Ishikawa (cell line): ENCODE measurements at regions not wholly inside any gene's neighbourhood (a gene's known extent, or its start where the extent isn't known, plus 50 kb on each side); places are given as distances from the start of the nearest gene placed in this dataset.

Experiments
- CEBPB ChIP-seq: IDR thresholded peaks from 2 replicates; pipeline ENCODE4 v1.6.1; 2012
- CREB1 ChIP-seq: IDR thresholded peaks from 2 replicates; pipeline ENCODE4 v1.6.1; 2012; ENCODE audit warnings: low read depth
- EGR1 ChIP-seq: IDR thresholded peaks from 2 replicates; pipeline ENCODE4 v1.6.1; 2012
- EP300 ChIP-seq: IDR thresholded peaks from 2 replicates; pipeline ENCODE4 v1.6.1; 2012; ENCODE audit warnings: borderline replicate concordance
- FOXM1 ChIP-seq: IDR thresholded peaks from 2 replicates; pipeline ENCODE4 v1.6.1; 2012; ENCODE audit warnings: low read depth, borderline replicate concordance
- MAX ChIP-seq: IDR thresholded peaks from 2 replicates; pipeline ENCODE4 v1.6.1; 2012
- NFIC ChIP-seq: IDR thresholded peaks from 2 replicates; pipeline ENCODE4 v1.6.1; 2012
- RAD21 ChIP-seq: IDR thresholded peaks from 2 replicates; pipeline ENCODE4 v1.6.1; 2012; ENCODE audit warnings: low read depth
- TAF1 ChIP-seq: IDR thresholded peaks from 2 replicates; pipeline ENCODE4 v1.6.1; 2012; ENCODE audit warnings: low read depth, mild to moderate bottlenecking
- TCF12 ChIP-seq: IDR thresholded peaks from 2 replicates; pipeline ENCODE4 v1.6.1; 2012; ENCODE audit warnings: low read depth
- TEAD4 ChIP-seq: IDR thresholded peaks from 2 replicates; pipeline ENCODE4 v1.6.1; 2012
- USF1 ChIP-seq: IDR thresholded peaks from 2 replicates; pipeline ENCODE4 v1.6.1; 2012
- YY1 ChIP-seq: IDR thresholded peaks from 2 replicates; pipeline ENCODE4 v1.6.1; 2012; ENCODE audit warnings: low read depth
- ZBTB7A ChIP-seq: IDR thresholded peaks from 2 replicates; pipeline ENCODE4 v1.6.1; 2012; ENCODE audit warnings: low read depth
- TF ChIP-seq, protein P1 (sequence below): IDR thresholded peaks from 2 replicates; pipeline ENCODE4 v1.6.1; 2012; ENCODE audit warnings: low read depth, mild to moderate bottlenecking

- TF ChIP-seq YY1 (no peak), EGR1 (no peak), NFIC (no peak), FOXM1 (no peak), TAF1 (no peak), CEBPB (no peak), CREB1 (no peak), TCF12 (no peak), RAD21 (no peak), ZBTB7A (no peak), EP300 (no peak), TEAD4 (no peak), MAX (no peak), USF1 (no peak)
- TF ChIP-seq, protein P1, sequence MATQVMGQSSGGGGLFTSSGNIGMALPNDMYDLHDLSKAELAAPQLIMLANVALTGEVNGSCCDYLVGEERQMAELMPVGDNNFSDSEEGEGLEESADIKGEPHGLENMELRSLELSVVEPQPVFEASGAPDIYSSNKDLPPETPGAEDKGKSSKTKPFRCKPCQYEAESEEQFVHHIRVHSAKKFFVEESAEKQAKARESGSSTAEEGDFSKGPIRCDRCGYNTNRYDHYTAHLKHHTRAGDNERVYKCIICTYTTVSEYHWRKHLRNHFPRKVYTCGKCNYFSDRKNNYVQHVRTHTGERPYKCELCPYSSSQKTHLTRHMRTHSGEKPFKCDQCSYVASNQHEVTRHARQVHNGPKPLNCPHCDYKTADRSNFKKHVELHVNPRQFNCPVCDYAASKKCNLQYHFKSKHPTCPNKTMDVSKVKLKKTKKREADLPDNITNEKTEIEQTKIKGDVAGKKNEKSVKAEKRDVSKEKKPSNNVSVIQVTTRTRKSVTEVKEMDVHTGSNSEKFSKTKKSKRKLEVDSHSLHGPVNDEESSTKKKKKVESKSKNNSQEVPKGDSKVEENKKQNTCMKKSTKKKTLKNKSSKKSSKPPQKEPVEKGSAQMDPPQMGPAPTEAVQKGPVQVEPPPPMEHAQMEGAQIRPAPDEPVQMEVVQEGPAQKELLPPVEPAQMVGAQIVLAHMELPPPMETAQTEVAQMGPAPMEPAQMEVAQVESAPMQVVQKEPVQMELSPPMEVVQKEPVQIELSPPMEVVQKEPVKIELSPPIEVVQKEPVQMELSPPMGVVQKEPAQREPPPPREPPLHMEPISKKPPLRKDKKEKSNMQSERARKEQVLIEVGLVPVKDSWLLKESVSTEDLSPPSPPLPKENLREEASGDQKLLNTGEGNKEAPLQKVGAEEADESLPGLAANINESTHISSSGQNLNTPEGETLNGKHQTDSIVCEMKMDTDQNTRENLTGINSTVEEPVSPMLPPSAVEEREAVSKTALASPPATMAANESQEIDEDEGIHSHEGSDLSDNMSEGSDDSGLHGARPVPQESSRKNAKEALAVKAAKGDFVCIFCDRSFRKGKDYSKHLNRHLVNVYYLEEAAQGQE: no peak
These were observed 207.3 kb downstream of the FOXD2 start for GRCh38 chr1:47645151-47645550.

DNA sequence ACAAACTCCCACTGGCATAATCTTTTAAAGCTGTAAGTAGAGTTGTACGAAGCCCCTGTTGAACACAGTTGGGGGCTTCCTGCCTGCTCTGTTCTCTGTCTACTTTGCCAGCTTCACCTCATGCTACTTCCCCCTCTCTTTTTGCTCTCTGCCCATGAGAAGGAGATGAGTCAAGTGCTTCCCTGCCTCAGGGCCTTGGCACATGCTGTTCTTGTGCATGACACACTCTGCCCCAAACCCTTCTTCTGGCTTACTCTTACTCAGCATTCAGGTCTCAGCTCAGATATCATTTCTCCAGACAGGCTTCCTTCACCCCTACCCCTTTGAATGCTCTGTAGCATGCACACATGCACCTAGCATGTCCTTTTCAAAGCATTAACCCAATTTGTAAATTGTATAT lies 208.8 kb downstream of the FOXD2 start:
- TF ChIP-seq TEAD4 (no peak), CEBPB (no peak), FOXM1 (no peak), RAD21 (no peak), TCF12 (no peak), MAX (no peak), ZBTB7A (no peak), USF1 (no peak), CREB1 (no peak), NFIC (no peak), EGR1 (no peak), YY1 (no peak), TAF1 (no peak), EP300 (no peak)
- TF ChIP-seq, protein P1: no peak

- no peak for TF ChIP-seq USF1
- TF ChIP-seq TEAD4: no peak
- TF ChIP-seq YY1: no peak
- TF ChIP-seq, protein P1: no peak
These were observed 209.5 kb downstream of the FOXD2 start for GRCh38 chr1:47647327-47647845.

- no peak for TF ChIP-seq USF1
- TF ChIP-seq NFIC: no peak
- TF ChIP-seq MAX: no peak
- TF ChIP-seq EP300: no peak
- no peak for TF ChIP-seq TAF1
- TF ChIP-seq, protein P1: no peak
- no peak for TF ChIP-seq TCF12
- no peak for TF ChIP-seq CEBPB
- TF ChIP-seq ZBTB7A: no peak
- no peak for TF ChIP-seq EGR1
- TF ChIP-seq RAD21: no peak
- no peak for TF ChIP-seq CREB1
- TF ChIP-seq TEAD4: no peak
- no peak for TF ChIP-seq FOXM1
- TF ChIP-seq YY1: no peak
These were observed 212.4 kb downstream of the FOXD2 start for GRCh38 chr1:47650205-47650604.
